Stomach (tissue), 4 donors: ENCODE measurements at regions not wholly inside any gene's neighbourhood (a gene's known extent, or its start where the extent isn't known, plus 50 kb on each side); places are given as distances from the start of the nearest gene placed in this dataset.

Experiments used
- POLR2A ChIP-seq, 4 donors: fragments of 450-650 bp; IDR thresholded peaks; one replicate each; pipeline ENCODE4 v1.6.1; 2016; ENCODE audit warnings: antibody characterized with exemption in 4 of 4, control low read depth in 2 of 4, mild to moderate bottlenecking in 1 of 4, moderate library complexity in 1 of 4
- POLR2AphosphoS5 ChIP-seq, 3 donors: sonication (generic); formaldehyde crosslinking; IDR thresholded peaks; one replicate each; pipeline ENCODE4 v1.6.1; 2016; ENCODE audit warnings: antibody characterized with exemption in 3 of 3

- TF ChIP-seq POLR2A (IDR thresholded peaks at IDR 0.05): no peak
- TF ChIP-seq POLR2AphosphoS5 (IDR thresholded peaks at IDR 0.05): no peak
Observed at GRCh38 chr10:130350996-130351395, 214.8 kb downstream of the GLRX3 start.
